ENCODE measurements at regions not wholly inside any gene's neighbourhood (a gene's known extent, or its start where the extent isn't known, plus 50 kb on each side); places are given as distances from the start of the nearest gene placed in this dataset.

DNA sequence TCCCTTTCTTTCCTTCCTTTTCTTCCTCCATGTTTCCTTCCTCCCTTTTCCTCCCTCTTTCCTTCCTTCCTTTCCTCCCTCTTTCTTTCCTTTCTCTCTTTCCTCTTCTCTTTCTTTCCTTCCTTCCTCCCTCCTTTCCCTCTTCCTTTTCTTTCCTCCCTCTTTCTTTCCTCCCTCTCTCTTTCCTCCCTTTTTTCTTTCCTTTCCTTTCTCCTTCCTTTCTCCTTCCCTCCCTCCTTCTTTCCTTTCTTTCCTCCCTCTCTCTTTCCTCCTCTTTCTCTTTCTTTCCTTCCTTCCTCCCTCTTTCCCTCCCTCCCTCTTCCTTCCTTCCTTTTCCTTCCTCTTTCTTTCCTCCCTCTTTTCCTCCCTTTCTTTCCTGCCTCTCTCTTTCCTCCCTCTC lies 86.3 kb upstream of the FERMT1 start (continued):
- TF ChIP-seq POLR2A (IDR thresholded peaks at IDR 0.05; ENCODE audit: borderline replicate concordance, extremely low read depth, insufficient read depth, insufficient read length): no peak
- no peak for TF ChIP-seq RAD21 (IDR thresholded peaks at IDR 0.05; ENCODE audit: low read depth)
- TF ChIP-seq JUND (IDR thresholded peaks at IDR 0.05): no peak
- no peak for TF ChIP-seq ELF1 (IDR thresholded peaks at IDR 0.05; ENCODE audit: borderline replicate concordance, low read depth)

DNA sequence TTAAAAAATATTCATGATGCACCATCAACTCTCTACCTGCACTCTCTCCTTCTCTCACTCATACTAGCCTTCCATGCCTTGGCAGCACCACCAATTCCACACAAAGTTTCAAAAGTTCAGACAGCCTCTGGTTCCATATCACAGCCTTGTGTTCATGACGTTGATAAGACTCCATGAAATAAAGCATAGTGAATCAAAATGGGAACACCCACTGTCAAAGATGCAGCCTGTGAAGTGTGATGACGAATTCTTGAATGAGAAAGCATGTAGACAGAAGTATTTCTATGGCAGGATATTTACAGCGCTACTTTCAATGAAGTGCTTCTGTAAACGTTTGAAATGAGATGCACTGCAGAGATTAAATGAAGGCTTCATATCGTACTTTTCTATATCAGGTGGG lies 77.3 kb upstream of the FERMT1 start:
- Histone ChIP-seq H3K79me2 (ENCODE audit: insufficient read depth, low read length) (no peaks in the 10 kb centered on the region), H3K27me3 (ENCODE audit: insufficient read depth, low read length) (no peaks in the 10 kb centered on the region), H3K9me3 (ENCODE audit: control insufficient read depth in 1 of 2, insufficient read depth in 1 of 2, low read depth in 1 of 2, low read length in 2 of 2) (no peaks in the 10 kb centered on the region), H3K9ac (ENCODE audit: low read length) (no peak overlapping the region), H2AFZ (ENCODE audit: low read depth, low read length, poor library complexity, severe bottlenecking) (no peak overlapping the region), H3K4me2 (ENCODE audit: low read length) (no peak overlapping the region), H4K20me1 (ENCODE audit: insufficient read depth) (no peaks in the 10 kb centered on the region), H3K36me3 (ENCODE audit: control insufficient read depth in 1 of 2, insufficient read depth in 2 of 2, low read length in 2 of 2) (no peaks in the 10 kb centered on the region), H3K9me2 (ENCODE audit: insufficient read depth) (no peaks in the 10 kb centered on the region), H3K27ac (ENCODE audit: low read depth, low read length) (no peak overlapping the region), H3K4me3 (replicated peaks in 1 of 2; ENCODE audit: low read depth in 1 of 2, low read length in 2 of 2) (no peak overlapping the region), H3K4me1 (ENCODE audit: control insufficient read depth in 1 of 2, insufficient read depth in 2 of 2, low read length in 2 of 2) (no peaks in the 10 kb centered on the region)
- no peak for ATAC-seq
- BruUV-seq (replicated peaks): no TSS peak
- intact Hi-C loops (cut with micrococcal nuclease): no loop called here
- TF ChIP-seq RAD21 (IDR thresholded peaks at IDR 0.05; ENCODE audit: low read depth): no peak
- TF ChIP-seq EZH2phosphoT487 (IDR thresholded peaks at IDR 0.05; ENCODE audit: borderline replicate concordance): no peak
- no peak for TF ChIP-seq ELF1 (IDR thresholded peaks at IDR 0.05; ENCODE audit: borderline replicate concordance, low read depth)
- TF ChIP-seq FOSL1 (IDR thresholded peaks at IDR 0.05; ENCODE audit: low read depth): no peak
- TF ChIP-seq SP1 (IDR thresholded peaks at IDR 0.05; ENCODE audit: low read depth): no peak
- no peak for TF ChIP-seq JUND (IDR thresholded peaks at IDR 0.05)
- RAD21 ChIA-PET (ENCODE audit: low non-redundant PET in 1 of 2, low total read pairs in 2 of 2, uncharacterized antibody in 2 of 2, unreplicated experiment in 2 of 2): no interaction called here
- CTCF ChIA-PET: no interaction called here
- DNase-seq (ENCODE audit: low read depth, low spot score): no peak
- POLR2A ChIA-PET: no interaction called here

DNA sequence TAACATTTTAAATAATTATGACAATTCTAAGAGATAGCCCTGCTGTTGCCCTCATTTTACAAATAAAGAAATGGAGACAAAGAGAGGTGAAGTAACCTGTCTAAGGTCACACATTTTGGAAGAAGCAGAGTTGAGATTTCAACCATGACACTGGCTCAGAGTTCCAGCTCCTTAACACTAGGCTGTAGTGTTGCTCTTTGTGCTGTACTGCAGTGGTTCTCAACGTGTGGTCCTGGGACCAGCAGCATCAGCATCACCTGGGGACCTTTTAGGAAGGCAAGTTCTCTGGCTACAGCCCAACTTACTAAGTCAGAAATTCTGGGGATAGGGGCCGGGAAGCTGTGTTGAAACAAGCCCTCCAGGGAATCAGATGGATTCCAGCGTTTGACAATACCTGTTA lies 62.4 kb upstream of the FERMT1 start:
- CTCF ChIA-PET: interaction anchor here (0.8 to 1.4 kb wide), 3 partner anchors 9 to 80 kb away, joined by 3 to 4 read pairs (median 3); no protein-coding TSS in a partner anchor
- no peak overlapping the region for H3K9ac ChIP-seq (ENCODE audit: low read length)
- POLR2A ChIA-PET: no interaction called here

More for the DNA sequence above, 62.4 kb upstream of the FERMT1 start:
- TF ChIP-seq SIN3A (IDR thresholded peaks at IDR 0.05; ENCODE audit: low read depth): no peak
- TF ChIP-seq, protein P1, sequence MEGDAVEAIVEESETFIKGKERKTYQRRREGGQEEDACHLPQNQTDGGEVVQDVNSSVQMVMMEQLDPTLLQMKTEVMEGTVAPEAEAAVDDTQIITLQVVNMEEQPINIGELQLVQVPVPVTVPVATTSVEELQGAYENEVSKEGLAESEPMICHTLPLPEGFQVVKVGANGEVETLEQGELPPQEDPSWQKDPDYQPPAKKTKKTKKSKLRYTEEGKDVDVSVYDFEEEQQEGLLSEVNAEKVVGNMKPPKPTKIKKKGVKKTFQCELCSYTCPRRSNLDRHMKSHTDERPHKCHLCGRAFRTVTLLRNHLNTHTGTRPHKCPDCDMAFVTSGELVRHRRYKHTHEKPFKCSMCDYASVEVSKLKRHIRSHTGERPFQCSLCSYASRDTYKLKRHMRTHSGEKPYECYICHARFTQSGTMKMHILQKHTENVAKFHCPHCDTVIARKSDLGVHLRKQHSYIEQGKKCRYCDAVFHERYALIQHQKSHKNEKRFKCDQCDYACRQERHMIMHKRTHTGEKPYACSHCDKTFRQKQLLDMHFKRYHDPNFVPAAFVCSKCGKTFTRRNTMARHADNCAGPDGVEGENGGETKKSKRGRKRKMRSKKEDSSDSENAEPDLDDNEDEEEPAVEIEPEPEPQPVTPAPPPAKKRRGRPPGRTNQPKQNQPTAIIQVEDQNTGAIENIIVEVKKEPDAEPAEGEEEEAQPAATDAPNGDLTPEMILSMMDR (IDR thresholded peaks at IDR 0.05 in 2 of 3, conservative IDR thresholded peaks at IDR 0.05 in 1 of 3; ENCODE audit: borderline replicate concordance in 1 of 3, insufficient read depth in 1 of 3, low read depth in 2 of 3, low read length in 2 of 3): 0 out of 6 replicates have a peak, but pooled peaks of 1 of the 3 experiments have one; percentile 12
- TF ChIP-seq ELF1 (IDR thresholded peaks at IDR 0.05; ENCODE audit: borderline replicate concordance, low read depth): no peak
- no peak overlapping the region for H2AFZ ChIP-seq (ENCODE audit: low read depth, low read length, poor library complexity, severe bottlenecking)
- ATAC-seq (no peak), DNase-seq (ENCODE audit: low read depth, low spot score) (no peak)
- no TSS peak for BruUV-seq (replicated peaks)
- H3K27me3 ChIP-seq (ENCODE audit: insufficient read depth, low read length): no peaks in the 10 kb centered on the region
- no peak overlapping the region for H3K27ac ChIP-seq (ENCODE audit: low read depth, low read length)
- H3K79me2 ChIP-seq (ENCODE audit: insufficient read depth, low read length): no peaks in the 10 kb centered on the region
- no peak overlapping the region for H3K4me3 ChIP-seq (replicated peaks in 1 of 2; ENCODE audit: low read depth in 1 of 2, low read length in 2 of 2)
- RAD21 ChIA-PET (ENCODE audit: low non-redundant PET in 1 of 2, low total read pairs in 2 of 2, uncharacterized antibody in 2 of 2, unreplicated experiment in 2 of 2): no interaction called here
- no peaks in the 10 kb centered on the region for H3K36me3 ChIP-seq (ENCODE audit: control insufficient read depth in 1 of 2, insufficient read depth in 2 of 2, low read length in 2 of 2)
- H3K4me1 ChIP-seq (ENCODE audit: control insufficient read depth in 1 of 2, insufficient read depth in 2 of 2, low read length in 2 of 2): no peaks in the 10 kb centered on the region
- no peak overlapping the region for H3K4me2 ChIP-seq (ENCODE audit: low read length)
- intact Hi-C loops (cut with micrococcal nuclease): no loop called here
- no peaks in the 10 kb centered on the region for H3K9me3 ChIP-seq (ENCODE audit: control insufficient read depth in 1 of 2, insufficient read depth in 1 of 2, low read depth in 1 of 2, low read length in 2 of 2)
- H4K20me1 ChIP-seq (ENCODE audit: insufficient read depth): no peaks in the 10 kb centered on the region
- H3K9me2 ChIP-seq (ENCODE audit: insufficient read depth): no peaks in the 10 kb centered on the region

Data from HCT116 (cell line).